CD14-positive monocyte (primary cell): ENCODE measurements at regions not wholly inside any gene's neighbourhood (a gene's known extent, or its start where the extent isn't known, plus 50 kb on each side); places are given as distances from the start of the nearest gene placed in this dataset.

Source experiments
- DNase-seq, 3 donors: peaks; one replicate each; pipeline ENCODE4 v3.0.0-alpha.2; 2011 to 2022
- H2AFZ ChIP-seq: 2 replicates; pipeline ENCODE4 v1.6.0; 2012; ENCODE audit warnings: mild to moderate bottlenecking, low read depth, low read length, inconsistent platforms; ENCODE audit not compliant: insufficient read depth, poor library complexity, severe bottlenecking
- H3K27ac ChIP-seq, 2 donors: 1 replicate in 1 of 2; 2 replicates in 1 of 2; pipeline ENCODE4 v1.5.1; 2012 to 2013; ENCODE audit warnings: low read length in 2 of 2, control low read depth in 1 of 2, inconsistent platforms in 1 of 2, low read depth in 1 of 2, mild to moderate bottlenecking in 1 of 2
- H3K27me3 ChIP-seq, 2 donors: one replicate each; pipeline versions ENCODE4 v1.6.0 to v1.6.1; 2011 to 2013; ENCODE audit warnings: low read length in 2 of 2; ENCODE audit not compliant: control insufficient read depth in 2 of 2, insufficient read depth in 2 of 2
- H3K36me3 ChIP-seq, 2 donors: replicated peaks in 1 of 2; 1 replicate in 1 of 2; 2 replicates in 1 of 2; pipeline versions ENCODE4 v1.5.1 to v1.6.1; 2012 to 2013; ENCODE audit warnings: low read length in 2 of 2, control low read depth in 1 of 2, inconsistent platforms in 1 of 2, mild to moderate bottlenecking in 1 of 2; ENCODE audit not compliant: insufficient read depth in 2 of 2, control insufficient read depth in 1 of 2
- H3K4me1 ChIP-seq, 2 donors: 1 replicate in 1 of 2; 2 replicates in 1 of 2; pipeline versions ENCODE4 v1.5.1 to v1.6.1; 2012 to 2013; ENCODE audit warnings: low read length in 2 of 2, control low read depth in 1 of 2, inconsistent platforms in 1 of 2, mild to moderate bottlenecking in 1 of 2, moderate library complexity in 1 of 2; ENCODE audit not compliant: insufficient read depth in 2 of 2, control insufficient read depth in 1 of 2
- H3K4me2 ChIP-seq: replicated peaks from 2 replicates; pipeline ENCODE3; 2012; ENCODE audit warnings: low read length, moderate library complexity, mild to moderate bottlenecking; ENCODE audit not compliant: poor library complexity, severe bottlenecking; ENCODE audit errors: extremely low read depth
- H3K4me3 ChIP-seq, 3 experiments: fragments of 200-600 bp in 1 of 3; sonication (generic) in 1 of 3; replicated peaks in 1 of 3; 1 replicate in 2 of 3; 2 replicates in 1 of 3; pipeline ENCODE4 v1.5.1; 2011 to 2013; ENCODE audit warnings: low read length in 3 of 3, mild to moderate bottlenecking in 3 of 3, control low read depth in 2 of 3, low read depth in 2 of 3, inconsistent platforms in 1 of 3, moderate library complexity in 1 of 3
- H3K79me2 ChIP-seq: 2 replicates; pipeline ENCODE4 v1.6.0; 2012; ENCODE audit warnings: mild to moderate bottlenecking, control low read depth, inconsistent platforms, low read length, moderate library complexity; ENCODE audit not compliant: insufficient read depth
- H3K9ac ChIP-seq: 2 replicates; pipeline ENCODE4 v1.6.0; 2017; ENCODE audit warnings: low read length, mild to moderate bottlenecking; ENCODE audit not compliant: insufficient read depth, poor library complexity, severe bottlenecking
- H3K9me3 ChIP-seq, 2 donors: replicated peaks in 1 of 2; 1 replicate in 1 of 2; 2 replicates in 1 of 2; pipeline versions ENCODE4 v1.5.1 to v1.6.1; 2012 to 2013; ENCODE audit warnings: low read length in 2 of 2, control low read depth in 1 of 2; ENCODE audit not compliant: control insufficient read depth in 1 of 2, insufficient read depth in 1 of 2
- H4K20me1 ChIP-seq: 2 replicates; pipeline ENCODE4 v1.6.0; 2012; ENCODE audit warnings: mild to moderate bottlenecking, low read length, control low read depth, moderate library complexity; ENCODE audit not compliant: insufficient read depth
- H3K27ac Mint-ChIP-seq, 7 donors: one replicate each; pipeline ENCODE4 v1.8.0; 2020; ENCODE audit warnings: mild to moderate bottlenecking in 7 of 7, mixed read lengths in 7 of 7, moderate library complexity in 6 of 7, inconsistent platforms in 2 of 7
- H3K27me3 Mint-ChIP-seq, 3 donors: one replicate each; pipeline ENCODE4 v1.8.0; 2021 to 2022; ENCODE audit warnings: low read depth in 3 of 3, mild to moderate bottlenecking in 3 of 3, mixed read lengths in 3 of 3, moderate library complexity in 3 of 3, inconsistent platforms in 1 of 3
- H3K36me3 Mint-ChIP-seq, 2 donors: one replicate each; pipeline ENCODE4 v1.8.0; 2020; ENCODE audit warnings: mixed read lengths in 2 of 2, inconsistent platforms in 1 of 2, mild to moderate bottlenecking in 1 of 2
- H3K4me1 Mint-ChIP-seq: one replicate; pipeline ENCODE4 v1.8.0; 2020; ENCODE audit warnings: mild to moderate bottlenecking, mixed read lengths
- H3K4me3 Mint-ChIP-seq, 2 donors: one replicate each; pipeline ENCODE4 v1.8.0; 2020; ENCODE audit warnings: mild to moderate bottlenecking in 2 of 2, mixed read lengths in 2 of 2, moderate library complexity in 1 of 2
- H3K9me3 Mint-ChIP-seq, 7 donors: one replicate each; pipeline ENCODE4 v1.8.0; 2020 to 2022; ENCODE audit warnings: mixed read lengths in 7 of 7, mild to moderate bottlenecking in 6 of 7, moderate library complexity in 6 of 7, inconsistent platforms in 2 of 7
- WGBS: methylation state at CpG from one replicate; pipeline ENCODE4 v1.1.5; 2013; ENCODE audit warnings: missing lambda C conversion rate; ENCODE audit not compliant: insufficient coverage; 5-methylcytosine and 5-hydroxymethylcytosine counted together
- intact Hi-C, 2 donors: fragments of 100-400 bp; cut with micrococcal nuclease; formaldehyde crosslinking; loops; one replicate each; pipeline versions ENCODE4 v1.15.0 to v1.15.1; 2023
- TF ChIP-seq, protein P1 (sequence below): fragments of 200-600 bp; IDR thresholded peaks from one replicate; pipeline ENCODE4 v1.8.0; 2022; ENCODE audit warnings: antibody characterized with exemption, mild to moderate bottlenecking

DNA sequence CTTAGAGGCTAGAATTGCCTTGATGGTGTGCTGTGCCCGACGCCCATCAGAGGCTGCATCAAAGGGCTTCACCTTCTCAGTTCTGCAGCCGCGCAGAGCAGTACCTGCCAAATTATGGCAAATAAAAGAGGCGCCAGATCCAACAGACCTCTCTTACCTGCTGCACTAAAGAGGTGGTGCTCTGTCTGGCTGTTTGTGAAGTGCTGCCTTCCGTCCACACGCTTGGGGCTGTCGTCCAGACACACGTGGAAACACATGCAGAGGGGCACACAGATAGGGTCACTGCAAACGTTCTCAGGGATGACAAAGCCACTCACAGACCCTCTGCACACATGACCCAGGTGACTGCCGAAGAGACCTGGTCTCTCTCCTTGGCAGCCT is 617.5 kb downstream of the VRK1 start:
- Mint-ChIP-seq H3K4me3 (no peak overlapping the region), H3K9me3 (peaks cover 0 to 1% (median 0%) of the 10 kb centered on the region in 7 donors), H3K4me1 (no peaks in the 10 kb centered on the region), H3K27ac (no peak overlapping the region), H3K36me3 (no peaks in the 10 kb centered on the region), H3K27me3 (peaks cover 2 to 20% (median 7%) of the 10 kb centered on the region in 3 donors)
- H2AFZ ChIP-seq: no peak overlapping the region
- 88% methylated on average over 10 of the region's 11 CpGs for WGBS
- peaks cover 0 to 16% of the 10 kb centered on the region in 2 donors for H3K9me3 ChIP-seq
- no peak overlapping the region for H3K4me2 ChIP-seq
- no peak for DNase-seq
- intact Hi-C loops: no loop called here
- no peaks in the 10 kb centered on the region for H3K79me2 ChIP-seq
- H3K4me3 ChIP-seq: no peak overlapping the region
- H3K27ac ChIP-seq: no peak overlapping the region
- TF ChIP-seq, protein P1, sequence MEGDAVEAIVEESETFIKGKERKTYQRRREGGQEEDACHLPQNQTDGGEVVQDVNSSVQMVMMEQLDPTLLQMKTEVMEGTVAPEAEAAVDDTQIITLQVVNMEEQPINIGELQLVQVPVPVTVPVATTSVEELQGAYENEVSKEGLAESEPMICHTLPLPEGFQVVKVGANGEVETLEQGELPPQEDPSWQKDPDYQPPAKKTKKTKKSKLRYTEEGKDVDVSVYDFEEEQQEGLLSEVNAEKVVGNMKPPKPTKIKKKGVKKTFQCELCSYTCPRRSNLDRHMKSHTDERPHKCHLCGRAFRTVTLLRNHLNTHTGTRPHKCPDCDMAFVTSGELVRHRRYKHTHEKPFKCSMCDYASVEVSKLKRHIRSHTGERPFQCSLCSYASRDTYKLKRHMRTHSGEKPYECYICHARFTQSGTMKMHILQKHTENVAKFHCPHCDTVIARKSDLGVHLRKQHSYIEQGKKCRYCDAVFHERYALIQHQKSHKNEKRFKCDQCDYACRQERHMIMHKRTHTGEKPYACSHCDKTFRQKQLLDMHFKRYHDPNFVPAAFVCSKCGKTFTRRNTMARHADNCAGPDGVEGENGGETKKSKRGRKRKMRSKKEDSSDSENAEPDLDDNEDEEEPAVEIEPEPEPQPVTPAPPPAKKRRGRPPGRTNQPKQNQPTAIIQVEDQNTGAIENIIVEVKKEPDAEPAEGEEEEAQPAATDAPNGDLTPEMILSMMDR: no peak
- H3K9ac ChIP-seq: no peak overlapping the region
- no peaks in the 10 kb centered on the region for H3K4me1 ChIP-seq
- peaks cover 42 to 50% of the 10 kb centered on the region in 2 donors for H3K27me3 ChIP-seq
- no peaks in the 10 kb centered on the region for H3K36me3 ChIP-seq
- H4K20me1 ChIP-seq: no peaks in the 10 kb centered on the region

DNA sequence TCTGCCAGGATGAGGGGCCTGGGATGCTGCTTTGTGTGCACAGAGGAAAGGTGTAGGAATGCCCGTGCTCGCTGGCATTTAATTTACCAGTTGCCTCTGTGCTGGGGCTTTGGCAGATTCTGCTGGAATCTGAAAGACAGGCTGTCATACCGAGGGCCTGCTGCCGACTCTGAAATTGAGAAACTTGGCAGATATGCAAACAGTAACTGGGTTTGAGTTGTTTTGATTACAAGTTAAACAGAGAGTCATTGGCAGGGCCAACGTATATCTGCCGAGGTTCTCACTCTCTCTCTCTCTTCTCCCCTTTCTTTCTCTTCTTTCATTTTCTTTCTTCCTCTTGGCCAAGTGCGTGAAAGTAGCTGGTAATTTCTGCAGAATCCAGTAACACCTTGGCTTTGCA is 618.7 kb downstream of the VRK1 start:
- intact Hi-C loops: no loop called here
- Histone ChIP-seq H3K4me3 (no peak overlapping the region), H3K36me3 (no peaks in the 10 kb centered on the region), H2AFZ (no peak overlapping the region), H3K4me1 (no peaks in the 10 kb centered on the region), H3K4me2 (no peak overlapping the region), H3K79me2 (no peaks in the 10 kb centered on the region), H4K20me1 (no peaks in the 10 kb centered on the region), H3K9me3 (peaks cover 0 to 16% of the 10 kb centered on the region in 2 donors), H3K9ac (no peak overlapping the region), H3K27ac (no peak overlapping the region), H3K27me3 (peaks cover 34 to 40% of the 10 kb centered on the region in 2 donors)
- Mint-ChIP-seq H3K4me1 (no peaks in the 10 kb centered on the region), H3K4me3 (no peak overlapping the region), H3K36me3 (no peaks in the 10 kb centered on the region), H3K27ac (no peak overlapping the region), H3K9me3 (peaks cover 0 to 1% (median 0%) of the 10 kb centered on the region in 7 donors), H3K27me3 (peaks cover 0 to 15% (median 9%) of the 10 kb centered on the region in 3 donors)
- TF ChIP-seq, protein P1: no peak
- 100% methylated on average over 2 of the region's 7 CpGs for WGBS
- DNase-seq: no peak
